ENCODE measurements at regions not wholly inside any gene's neighbourhood (a gene's known extent, or its start where the extent isn't known, plus 50 kb on each side); places are given as distances from the start of the nearest gene placed in this dataset.
A peak's percentile ranks its signal among the peaks of the same experiment; 100 is the strongest.

DNA sequence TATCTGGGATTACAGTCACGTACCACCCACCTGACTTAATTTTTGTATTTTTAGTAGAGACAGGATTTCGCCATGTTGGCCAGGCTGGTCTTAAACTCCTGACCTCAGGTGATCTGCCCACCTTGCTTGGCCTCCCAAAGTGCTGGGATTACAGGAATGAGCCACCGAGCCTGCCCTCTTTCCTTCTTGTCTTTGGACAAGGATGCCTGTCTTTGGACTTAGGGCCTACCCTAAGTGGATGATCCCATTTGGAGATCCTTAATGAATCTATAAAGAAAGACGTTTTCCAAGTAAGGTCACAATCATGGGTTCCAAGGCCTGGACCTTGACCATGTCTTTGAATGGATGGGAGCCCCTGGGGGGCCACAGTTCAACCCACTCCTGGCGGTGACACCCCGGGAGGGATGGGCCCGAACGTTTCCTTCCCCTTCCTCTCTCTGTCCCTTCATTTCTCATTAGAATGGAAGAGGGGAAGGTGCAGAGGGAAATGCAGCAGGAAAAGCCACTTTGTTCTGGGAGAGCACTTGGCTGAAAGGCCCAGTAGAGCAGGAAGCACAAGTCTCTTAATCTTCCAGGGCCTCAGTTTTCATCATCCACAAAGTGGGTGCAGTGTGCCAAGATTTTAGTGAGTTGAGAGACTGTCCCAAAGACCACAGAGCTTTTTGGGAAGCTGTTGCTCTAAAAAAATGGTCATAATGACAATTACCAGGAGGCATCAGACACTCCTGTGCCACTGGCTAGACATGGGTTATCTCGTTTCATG lies 353.3 kb downstream of the SEC14L1 start:
- no peak for DNase-seq

DNA sequence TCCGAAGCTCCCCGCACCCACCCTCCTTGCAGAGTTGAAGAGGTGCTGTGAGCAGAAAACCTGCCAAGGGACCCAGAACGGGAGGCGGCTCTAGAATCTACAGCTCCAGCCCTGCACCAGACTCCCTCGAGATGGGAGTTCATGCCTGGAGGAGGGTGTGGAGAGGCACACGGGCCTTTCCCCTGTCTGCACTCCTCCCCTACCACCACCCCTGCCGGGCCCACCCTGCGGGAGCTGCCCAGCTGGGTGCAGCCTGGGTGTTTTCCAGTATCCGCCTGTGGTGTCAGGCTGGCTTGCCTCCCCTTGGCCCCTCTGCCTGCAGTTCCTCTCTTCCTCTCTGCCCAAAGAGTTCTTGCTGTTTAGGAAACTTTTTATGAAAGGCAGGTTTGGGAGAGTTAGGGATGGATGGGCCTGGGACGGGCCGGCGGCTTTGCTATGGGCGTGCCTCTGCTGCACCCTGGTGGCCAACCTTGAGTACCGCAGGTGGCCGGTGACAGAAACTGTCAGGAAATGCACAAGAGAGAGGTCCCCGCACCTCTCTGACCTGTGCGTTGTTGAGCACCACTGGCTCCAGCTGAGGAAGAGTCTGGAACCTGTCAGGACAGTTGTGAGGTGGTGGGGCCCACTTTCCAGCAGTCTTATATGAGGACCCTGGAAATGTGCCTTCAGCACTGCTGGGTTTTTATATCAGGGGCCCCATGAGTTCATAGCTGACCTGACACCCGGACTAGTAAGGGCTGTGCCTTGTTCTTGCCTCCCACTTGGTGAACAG lies 354.1 kb downstream of the SEC14L1 start:
- DNase-seq = peak; percentile 49

DNA sequence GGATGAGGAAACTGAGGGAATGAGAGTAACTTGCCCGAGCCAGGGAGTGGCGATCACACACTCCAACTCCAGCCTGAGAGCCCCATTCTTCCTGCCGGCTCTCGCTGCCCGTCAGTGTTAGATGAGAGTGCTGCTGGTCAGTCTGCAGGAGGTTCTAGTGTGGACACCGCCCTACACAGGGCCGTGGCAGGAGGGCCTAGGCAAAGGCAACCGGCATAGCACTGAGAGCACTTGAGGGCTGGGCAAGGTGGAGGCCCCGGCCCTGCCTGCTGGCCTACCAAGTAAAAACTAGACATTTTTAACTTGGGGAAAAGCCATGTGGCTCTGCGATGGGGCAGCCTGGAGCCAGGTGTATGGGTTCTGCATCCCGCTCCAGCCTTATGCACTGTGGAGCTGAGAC lies 354.8 kb downstream of the SEC14L1 start:
- DNase-seq = no peak

DNA sequence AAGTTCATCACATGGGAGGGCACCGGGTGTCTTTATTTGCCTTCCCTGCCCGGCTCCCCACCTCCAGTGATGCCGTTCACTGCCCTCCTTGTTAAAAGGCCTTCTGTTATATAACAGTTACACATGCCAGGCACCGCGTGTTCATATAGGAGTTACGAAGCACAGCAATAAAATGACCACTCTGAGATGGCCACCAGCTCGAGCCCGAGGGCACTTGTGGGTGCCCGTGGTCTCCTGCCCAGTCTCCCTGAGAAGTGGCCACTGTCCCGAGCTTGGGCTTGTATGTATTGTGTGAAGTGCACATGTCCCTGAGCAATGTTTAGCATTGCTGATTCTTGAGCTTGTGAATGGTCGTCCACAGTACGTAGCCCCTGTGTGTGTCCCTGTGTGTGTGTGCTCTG lies 355.6 kb downstream of the SEC14L1 start:
- DNase-seq = no peak

DNA sequence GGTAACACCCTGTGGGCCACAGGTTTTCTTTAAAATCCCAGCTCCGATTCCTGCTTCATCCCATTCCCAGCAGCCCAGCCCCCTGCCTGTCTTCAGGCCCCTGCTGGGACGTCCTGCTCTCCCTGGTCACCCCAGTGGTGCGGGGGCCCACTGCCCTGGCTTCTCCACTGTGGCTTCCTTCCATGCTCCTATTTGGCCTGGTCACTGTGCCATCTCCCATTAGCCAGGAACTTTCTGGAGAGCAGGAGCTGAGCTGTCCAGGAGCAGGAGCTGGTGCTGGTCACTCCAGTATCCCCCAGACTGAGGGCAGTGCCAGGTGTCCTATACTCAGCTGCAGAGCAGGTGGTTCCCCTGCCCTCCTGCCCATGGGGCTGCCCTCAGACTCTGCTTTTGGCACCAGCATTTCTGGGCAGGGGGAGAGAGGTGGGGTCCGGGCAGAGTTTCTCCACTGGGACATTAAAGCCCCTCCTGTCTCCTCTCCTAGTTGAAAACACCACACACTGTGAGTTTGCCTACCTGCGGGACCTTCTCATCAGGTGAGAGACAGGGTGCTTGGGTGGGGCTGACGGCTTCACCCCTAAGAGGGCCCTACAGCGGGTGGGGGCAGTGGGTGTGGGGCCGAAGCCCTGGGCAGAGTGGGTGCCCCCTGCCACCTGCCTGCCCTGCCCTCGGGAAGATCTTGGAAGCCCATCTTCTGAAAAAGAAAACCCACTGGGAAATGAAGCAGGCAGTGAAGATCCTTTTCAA lies 356.2 kb downstream of the SEC14L1 start:
- no peak for DNase-seq

DNA sequence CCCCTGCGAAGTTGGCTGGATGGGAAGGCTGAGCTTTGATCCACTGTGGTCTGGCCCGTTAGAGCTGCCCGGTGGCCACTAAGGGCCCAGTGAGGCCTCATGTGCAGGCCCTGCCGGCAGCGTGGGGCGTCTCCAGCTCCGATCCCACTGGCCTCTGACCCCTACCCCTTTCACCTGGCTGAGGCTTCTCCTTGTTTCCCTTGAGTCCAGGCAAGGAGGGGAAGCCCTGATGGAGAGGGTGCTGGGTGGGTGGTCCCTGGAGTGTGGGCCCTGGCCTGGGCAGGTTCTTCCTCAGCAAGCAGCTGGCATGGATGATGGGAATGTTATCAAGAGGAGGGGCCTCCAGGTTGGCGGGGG lies 356.8 kb downstream of the SEC14L1 start:
- no peak for DNase-seq

DNA sequence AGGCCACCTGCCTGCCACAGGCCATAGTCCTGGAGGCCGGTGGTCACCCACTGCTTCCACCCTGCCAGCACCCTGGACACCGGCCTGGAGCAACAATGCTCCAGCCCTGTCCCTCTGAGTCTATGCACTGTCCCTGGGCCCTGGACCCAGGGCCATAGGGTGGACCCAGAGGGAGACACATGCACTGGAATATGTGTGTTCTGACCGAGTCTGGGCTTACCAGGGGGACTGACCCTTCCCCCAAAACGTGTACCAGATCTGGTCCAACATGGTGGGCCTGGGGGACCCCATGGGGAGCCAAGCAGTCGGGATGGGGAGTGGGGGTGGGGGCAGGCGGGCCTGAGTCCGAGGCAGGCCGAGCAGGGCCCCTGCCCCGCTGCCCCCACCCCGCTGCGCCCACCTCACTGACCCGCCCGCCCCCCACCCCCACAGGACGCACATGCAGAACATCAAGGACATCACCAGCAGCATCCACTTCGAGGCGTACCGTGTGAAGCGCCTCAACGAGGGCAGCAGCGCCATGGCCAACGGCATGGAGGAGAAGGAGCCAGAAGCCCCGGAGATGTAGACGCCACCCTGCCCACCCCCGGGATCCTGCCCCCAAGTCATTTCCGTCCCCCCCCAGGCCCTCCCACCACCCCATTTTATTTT lies 357.4 kb downstream of the SEC14L1 start:
- no peak for DNase-seq

DNA sequence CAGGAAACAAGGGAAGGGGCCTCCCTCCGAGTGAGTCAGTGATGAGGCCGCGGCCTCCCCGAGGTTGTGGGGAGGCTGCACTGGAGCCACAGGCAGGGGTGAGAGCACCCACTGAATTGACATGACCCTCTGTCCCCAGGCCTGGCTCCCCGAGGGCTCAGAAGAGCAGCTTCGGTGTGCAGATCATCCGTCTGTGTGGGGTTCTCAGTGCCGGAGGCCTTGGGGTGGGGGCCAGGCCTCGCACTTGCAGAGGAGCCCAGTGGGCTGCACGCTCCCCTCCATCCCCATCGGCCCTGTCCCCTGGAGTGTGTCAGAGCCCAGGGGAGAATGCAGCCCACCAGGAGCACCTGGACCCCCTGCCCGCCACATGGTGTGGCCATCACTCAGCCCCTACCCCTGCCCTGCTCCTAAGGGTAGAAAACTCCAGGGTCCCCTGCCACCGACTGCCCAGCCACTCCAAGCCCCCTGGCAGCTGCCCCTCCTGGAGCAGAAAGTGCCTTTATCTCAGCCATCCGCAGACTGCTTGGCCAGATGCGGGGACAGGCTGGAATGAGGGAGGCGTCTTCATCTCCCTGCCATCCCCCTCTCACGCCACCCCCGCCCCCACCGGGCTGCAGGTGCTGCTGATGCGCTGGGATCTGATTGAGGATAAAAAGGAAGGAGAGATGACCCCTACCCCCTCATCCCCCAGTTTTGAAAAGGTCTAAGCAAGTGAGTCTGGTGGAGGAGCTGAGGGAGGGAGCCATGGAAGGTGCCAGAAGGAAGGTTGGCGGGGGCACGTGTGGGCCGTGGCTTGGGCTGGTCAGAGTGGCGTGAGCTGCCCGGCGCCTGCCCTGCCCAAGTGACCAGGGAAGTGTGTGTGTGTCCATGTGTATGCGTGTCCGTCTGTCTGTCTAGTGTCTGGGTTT lies 358.3 kb downstream of the SEC14L1 start:
- no peak for DNase-seq

DNA sequence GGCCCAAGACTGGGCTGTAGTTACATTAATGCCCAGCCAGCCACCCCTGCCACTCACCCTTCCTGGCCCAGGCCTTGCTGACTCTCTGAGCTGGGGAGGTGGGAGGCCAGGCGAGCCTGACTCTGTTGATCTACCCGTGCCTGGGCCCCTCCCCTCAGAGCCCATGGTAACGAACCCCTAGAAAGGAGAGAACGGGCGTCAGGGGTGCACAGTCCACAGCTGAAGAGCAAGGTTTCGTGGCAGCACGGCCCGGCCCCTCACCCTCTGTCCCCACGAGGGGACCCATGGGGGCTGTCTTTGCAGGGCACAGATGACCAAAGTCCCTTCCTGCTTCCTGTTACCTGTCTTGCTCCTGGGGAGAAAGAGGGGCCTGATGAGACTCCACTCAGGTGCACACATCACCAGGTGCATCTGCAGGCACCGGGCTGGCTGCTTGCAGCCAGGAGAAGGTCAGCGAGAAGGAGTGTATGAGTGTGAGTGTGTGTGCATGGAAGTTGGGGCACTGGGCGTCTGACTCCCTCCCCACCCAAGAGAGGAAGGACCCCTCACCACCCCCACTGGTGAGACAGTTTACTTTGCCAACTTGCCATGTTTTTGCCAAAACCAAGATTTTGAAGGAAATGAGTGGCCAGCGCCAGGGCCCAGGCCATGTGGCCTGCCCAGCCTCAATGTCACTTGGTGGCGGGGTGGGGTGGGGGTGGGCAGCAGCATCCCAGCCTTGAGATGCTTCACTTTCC lies 359.1 kb downstream of the SEC14L1 start:
- no peak for DNase-seq

DNA sequence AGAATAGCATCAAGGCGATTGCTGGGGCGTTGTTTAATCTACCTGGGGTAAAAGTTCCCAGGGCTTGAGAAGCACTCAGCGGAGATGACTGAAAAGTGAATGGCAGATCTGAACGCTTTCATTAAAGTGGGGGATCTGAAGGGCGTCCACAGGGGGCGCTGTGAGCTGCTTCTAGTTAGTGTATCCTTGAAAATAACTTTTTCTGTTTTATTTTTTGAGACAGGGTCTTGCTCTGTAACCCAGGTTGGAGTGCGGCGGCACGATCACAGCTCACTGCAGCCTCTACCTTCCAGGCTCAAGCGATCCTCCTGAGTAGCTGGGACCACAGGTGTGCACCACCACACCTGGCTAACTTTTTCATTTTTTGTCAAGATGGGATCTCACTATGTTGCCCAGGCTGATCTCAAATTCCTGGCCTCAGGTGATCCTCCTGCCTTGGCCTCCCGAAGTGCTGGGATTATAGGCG lies 360.4 kb downstream of the SEC14L1 start:
- DNase-seq = no peak

DNA sequence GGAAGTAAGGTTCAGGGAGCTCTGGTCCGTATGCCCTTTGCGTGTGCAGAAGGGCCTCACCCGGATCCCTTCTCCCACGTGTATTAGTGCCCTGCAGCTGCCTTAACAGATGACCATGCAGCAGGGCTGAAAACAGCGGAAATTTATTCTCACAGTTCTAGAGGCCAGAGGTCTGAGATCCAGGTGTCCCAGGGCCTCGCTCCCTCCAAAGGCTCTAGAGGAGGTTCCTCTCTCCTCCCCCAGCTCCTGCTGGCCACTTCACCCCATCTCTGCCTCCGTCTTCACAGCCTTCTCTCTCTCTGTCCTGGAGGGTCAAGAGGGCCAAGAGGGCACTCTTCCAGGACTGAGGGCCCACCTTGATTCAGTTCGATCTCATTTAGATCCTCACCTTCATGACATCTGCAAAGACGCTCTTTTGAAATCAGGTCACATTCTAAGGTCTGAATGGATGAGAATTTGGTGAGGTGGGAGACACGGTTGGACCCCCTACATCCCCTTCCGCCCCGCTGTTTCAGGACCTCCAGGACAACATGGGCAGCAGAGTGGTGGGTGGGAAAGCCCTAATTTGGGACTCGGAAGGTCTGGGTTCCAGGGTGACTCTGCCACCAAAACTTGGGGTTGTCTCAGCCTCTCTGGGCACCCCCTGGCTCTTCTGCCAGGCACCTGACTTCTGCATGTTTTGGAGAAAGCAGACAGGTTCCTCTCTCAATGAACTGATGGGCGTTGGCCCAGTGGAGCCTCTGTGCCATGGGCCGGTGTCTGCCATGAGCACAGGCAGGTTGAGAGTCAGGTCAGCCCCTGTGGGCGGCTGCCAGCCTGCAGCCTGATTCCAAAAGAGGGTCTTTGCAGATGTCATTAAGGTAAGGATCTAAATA lies 361.2 kb downstream of the SEC14L1 start:
- no peak for DNase-seq

DNA sequence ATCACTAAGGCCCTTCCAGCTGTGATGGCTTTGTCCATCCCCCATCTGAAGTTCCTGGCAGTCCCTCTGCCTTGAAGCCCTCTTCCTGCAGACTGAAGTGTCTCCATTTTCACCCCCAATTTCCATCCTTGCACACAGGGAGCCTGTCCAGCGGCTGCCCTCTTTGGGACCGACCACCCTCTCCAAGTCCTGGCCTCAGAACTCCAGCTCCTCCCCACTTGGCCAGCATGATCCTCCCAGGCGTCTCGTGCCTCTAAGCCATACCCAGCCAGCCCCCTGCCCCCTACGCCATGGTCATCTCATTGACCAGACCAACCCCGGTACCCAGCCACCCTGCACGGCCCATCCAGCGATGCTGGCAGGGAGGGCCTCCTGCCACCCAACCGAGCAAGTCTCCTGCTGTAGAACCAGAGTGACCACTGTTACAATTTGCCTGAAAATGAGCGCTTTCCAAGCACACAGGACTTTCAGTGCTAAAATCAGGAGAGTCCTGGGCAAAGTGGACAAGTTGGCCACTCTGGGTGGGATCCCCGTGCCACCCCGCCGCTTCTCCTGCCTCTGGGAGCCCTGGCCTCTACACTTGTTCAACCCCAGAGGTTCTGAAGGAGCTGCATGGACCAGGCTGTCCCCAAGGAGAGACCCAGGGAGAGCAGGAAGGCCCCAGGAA lies 362.0 kb downstream of the SEC14L1 start:
- DNase-seq = no peak

DNA sequence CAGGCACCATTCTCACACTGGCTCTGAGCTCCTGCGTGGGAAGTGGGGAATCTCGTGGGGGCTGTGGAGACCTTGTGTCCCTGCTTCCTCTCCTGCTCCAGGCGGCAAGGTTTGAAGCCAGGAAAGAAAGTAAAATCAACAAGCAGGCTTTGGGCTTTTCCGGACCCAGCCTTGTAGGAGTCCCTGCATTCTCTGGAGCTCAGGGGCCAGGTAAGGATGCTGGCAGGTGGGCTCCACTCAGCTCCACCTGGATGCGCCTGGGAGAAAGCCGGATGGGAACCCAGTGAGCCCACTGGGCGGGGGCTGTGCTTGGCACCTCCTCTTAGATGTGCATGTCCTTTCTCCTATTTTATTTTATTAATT lies 362.5 kb downstream of the SEC14L1 start:
- DNase-seq = no peak

DNA sequence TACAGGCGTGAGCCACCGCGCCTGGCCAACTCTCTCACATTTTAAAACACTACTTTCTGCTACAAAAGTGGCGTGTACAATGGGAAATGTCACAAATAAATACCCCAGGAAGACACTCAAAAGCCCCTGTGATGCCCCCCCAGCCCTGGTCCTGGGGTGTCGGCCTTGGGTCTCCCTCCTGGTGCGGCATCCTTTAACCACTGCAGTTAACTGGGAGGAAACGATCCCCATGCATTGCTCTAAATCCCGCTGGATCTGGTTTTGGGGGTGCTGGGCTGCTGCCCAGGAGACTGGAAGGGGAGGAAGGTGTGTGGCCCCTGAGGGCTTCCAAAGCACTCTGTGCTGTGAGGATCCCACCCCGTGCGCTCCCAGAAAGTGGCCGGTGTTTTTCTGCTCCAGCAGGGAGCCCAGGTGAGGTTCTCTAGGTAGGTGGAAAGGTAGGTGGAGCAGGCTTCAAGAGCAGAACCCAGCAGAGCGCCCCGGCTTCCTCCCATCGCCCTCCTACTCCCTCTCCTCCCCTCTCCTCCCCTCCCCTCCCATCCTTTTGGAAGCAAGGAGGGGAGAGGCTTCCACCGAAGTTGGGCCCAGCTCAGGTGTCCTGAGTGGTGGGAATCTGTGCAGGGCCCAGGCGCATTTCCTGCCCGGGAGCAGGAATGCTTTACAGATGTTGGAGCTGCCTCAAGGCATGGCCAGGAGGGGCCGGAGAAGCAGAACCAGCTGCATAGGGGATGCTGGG lies 363.3 kb downstream of the SEC14L1 start:
- no peak for DNase-seq

DNA sequence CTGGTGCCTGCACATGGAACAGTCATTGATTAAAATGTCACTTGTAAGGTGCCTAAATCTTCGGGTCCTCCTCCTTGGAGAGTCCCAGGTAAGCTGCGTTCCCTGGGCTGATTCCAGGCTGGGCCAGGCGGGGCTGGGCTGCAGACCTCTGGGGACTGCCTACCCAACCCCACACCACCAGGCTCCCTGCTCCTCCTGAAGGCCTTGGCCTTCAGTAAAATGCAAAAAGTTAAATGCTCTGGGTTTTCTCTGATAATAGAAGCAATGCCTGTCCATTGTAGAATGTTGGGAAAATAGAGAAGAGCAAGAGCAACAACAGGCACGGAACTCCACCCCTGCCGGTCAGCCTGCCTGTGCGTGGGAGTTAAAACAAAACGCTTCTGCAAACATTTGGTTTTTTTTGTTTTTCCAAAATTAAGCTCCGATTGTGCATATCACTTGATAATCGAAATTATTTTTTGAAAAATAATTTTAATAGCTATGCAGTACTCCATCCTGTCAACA lies 363.9 kb downstream of the SEC14L1 start:
- no peak for DNase-seq

DNA sequence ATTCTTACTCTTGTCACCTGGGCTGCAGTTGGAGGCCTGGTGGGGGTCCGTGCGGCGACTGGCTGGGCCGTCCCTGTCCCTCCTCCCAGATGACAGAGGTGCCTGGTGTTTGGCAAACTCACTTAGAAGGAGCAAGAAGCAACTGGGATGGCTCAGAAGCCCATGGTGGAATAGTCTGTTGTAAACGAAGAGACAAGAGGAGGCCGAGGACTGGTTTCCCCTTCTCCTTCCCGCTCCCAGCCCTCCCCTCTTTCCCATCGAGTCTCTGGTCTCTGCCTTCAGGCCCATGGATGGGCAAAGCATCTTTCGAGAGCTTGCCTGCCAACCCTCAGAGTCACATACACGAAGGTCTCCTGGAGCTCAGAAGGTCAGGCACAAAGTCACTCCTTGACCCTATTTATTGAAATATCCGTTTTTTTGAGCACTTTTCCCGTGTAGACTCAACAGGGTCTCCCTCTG lies 364.4 kb downstream of the SEC14L1 start:
- no peak for DNase-seq

DNA sequence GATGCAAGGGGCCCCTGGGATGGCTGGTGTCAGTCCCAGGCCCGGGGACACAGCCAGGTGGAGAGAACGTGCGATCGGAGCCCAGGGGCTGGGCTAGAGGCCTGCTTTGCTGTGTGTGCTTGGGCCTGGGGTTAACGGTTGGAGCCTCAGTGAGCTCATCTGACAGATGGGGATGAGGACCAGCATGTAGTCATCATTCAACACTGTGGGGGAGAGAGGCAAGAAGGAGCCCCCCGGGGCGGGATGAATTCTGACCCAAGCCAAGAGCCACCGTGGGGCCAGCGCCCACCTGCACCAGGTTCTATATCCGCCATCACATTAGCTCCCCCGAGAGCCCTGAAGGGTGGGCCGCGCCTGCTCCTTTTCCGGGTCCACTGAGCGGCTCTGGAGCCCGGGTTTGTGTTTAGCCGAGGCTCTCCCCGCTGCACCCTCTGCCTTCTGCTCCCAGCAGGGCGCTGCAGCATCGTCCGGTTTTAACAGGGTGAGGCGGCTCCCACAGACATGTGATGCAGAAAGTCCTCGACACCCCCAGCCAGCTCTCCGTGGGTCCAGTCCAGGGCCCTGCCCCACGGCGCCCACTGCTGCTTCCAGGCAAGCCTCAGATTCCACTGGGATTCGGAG lies 365.7 kb downstream of the SEC14L1 start:
- no peak for DNase-seq

All from NCI-H774 (cell line).